HG03175 (cell line): ENCODE measurements at regions not wholly inside any gene's neighbourhood (a gene's known extent, or its start where the extent isn't known, plus 50 kb on each side); places are given as distances from the start of the nearest gene placed in this dataset.

Source experiments
- ATAC-seq: cut with Tn5 transposase; IDR thresholded peaks from one replicate; pipeline ENCODE4 v1.9.1; 2021; ENCODE audit warnings: mild to moderate bottlenecking, moderate library complexity; ENCODE audit not compliant: unreplicated experiment

DNA sequence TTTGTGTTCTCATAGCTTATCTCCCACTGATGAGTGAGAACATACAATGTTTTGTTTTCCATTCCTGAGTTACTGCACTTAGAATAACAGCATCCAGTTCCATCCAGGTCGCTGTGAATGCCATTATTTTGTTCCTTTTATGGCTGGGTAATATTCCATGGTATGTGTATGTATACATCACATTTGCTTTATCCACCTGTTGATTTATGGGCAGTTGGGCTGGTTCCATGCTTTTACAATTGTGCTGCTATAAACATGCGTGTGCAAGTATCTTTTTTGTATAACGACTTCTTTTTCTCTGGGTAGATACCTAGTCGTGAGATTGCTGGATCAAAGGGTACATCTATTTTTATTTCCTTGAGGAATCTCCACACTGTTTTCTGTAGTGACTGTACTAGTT lies 74.8 kb downstream of the ZNF280B start:
- no peak for ATAC-seq
